Fibroblast of skin of right biceps (primary cell): ENCODE measurements at regions not wholly inside any gene's neighbourhood (a gene's known extent, or its start where the extent isn't known, plus 50 kb on each side); places are given as distances from the start of the nearest gene placed in this dataset.

ENCODE experiments used
- DNase-seq: peaks from one replicate; pipeline ENCODE4 v3.0.0-alpha.2; 2013

DNA sequence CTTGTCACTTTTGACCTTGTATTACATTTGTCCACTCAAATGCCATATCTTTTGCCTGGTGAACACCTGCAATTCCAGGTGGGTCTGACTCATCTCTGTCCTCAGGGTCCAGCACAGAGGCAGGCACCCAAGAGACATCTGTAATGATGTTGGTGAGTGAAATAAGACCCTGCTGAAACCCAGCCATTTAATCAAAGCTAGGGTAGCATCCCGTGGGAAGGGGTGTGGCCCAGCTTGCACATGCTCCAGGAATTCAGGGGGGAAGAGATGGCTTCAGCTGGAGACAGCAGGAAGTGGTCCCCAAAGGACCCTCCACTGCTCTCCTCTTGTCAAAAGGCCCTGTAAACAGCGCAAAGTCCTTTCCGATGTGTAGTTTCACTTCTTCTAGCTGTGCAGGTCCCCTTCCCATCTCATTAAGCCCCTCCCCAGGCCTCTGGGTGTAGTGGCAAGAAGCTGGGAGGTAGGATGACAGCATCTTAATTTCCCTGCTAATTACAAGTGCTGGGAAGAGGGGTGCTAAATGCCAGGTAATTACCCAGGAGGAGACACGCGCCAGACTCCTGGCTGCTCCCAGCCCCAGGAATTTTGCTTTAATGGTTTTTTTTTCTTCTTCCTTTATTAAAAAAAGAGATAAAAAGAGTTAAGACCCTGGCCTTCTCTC is 54.4 kb upstream of the TRABD2B start:
- peak; percentile 38 for DNase-seq

DNA sequence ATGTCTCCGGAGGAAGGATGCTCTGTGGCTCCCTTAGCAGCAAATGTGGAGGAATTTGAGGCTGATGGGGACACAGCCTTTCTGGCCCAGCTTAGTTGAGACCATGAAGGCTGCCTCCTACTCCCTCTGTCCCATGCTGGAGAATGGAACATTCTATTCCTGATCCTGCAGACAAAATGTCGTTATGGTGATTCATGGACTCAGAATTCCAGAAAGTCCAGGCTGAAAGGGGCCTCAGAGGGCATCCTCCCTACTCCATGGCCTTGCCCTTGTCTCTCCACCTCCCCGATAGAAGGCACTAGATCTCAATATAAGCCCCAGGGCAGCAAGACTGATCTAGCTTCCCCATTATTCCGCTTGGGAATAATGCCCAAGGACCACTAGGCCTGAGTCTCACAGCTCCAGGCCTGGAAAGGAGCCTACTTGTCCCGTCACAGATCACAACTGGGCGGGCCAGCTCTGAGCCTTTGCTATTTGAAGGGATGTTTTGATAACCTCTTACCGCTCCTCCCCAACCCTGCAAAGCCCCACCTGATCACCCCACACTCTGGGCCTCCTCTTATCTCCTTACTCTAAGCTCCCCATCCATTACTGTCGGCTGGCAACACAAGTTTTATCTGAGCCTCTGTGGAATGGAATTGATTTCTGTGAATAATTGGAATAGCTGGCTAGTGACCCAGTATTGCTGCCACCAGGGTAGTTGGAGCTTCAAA is 52.8 kb upstream of the TRABD2B start:
- DNase-seq, result peak; percentile 41

DNA sequence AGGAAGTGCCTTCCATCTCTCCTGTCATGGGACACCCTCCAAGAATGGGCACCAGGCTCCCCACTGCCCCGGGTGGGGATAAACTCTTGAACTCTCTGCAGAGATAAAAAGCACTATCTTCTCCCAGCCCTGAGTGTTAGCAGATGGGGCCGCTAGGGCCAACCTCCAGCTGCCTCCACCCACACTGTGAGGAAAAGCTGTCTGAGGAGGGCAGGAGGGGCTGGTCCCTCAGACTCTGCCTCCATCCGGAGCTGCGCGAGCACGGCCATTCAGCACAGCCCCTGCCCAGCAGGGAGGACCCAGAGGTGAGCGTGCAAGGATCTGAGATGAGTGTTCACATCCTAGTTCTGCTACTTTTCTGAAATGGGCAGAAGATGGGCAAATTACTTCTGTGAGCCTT is 51.8 kb upstream of the TRABD2B start:
- no peak for DNase-seq

GRCh38 chr1:48048064-48048463 is 50.9 kb upstream of the TRABD2B start:
- DNase-seq, result peak; percentile 80

DNA sequence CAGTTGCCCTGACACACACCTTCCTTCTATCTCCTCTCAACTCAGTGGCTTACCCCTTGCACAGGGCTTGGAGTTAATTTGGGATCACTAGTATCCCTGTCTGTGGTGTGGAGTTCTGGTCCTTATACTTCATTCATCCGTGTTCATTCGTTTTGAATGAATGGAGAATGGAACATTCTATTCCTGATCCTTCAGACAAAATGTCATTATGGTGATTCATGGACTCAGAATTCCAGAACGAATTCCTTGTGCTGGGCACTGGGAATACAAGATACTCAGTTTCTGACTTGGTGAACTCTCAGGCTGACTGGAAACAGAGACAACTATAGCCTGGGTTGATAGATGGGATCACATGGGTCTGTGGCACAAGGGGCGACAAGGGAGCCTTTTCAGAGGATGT is 49.9 kb upstream of the TRABD2B start:
- DNase-seq, result peak; percentile 61
